PC-3 (cell line): ENCODE measurements at regions not wholly inside any gene's neighbourhood (a gene's known extent, or its start where the extent isn't known, plus 50 kb on each side); places are given as distances from the start of the nearest gene placed in this dataset.

Source experiments
- ATAC-seq: fragments of 200-7000 bp; cut with Tn5 transposase; 2 replicates; pipeline ENCODE4 v1.9.1; 2020; ENCODE audit warnings: mild to moderate bottlenecking, moderate library complexity
- BruUV-seq: library from RNA; stranded (reverse); fragments of 400-500 nt; replicated peaks from 2 replicates; lab custom pipeline; 2021; lab: Mats Ljungman, UMichigan
- CTCF ChIA-PET: fragments of 300-600 bp; sonication (Branson Sonifier 250); formaldehyde crosslinking; loops from one replicate; lab custom pipeline; 2022; ENCODE audit warnings: antibody characterized with exemption; lab: Charles Lee
- POLR2A ChIA-PET: fragments of 300-600 bp; sonication (Branson Sonifier 250); formaldehyde crosslinking; loops from one replicate; lab custom pipeline; 2022; ENCODE audit warnings: antibody characterized with exemption; ENCODE audit not compliant: unreplicated experiment; lab: Charles Lee
- DNase-seq: peaks from one replicate; pipeline ENCODE4 v3.0.0-alpha.2; 2015
- H2AFZ ChIP-seq: fragments of 300-600 bp; sonication (generic); 2 replicates; pipeline ENCODE4 v1.6.0; 2016; ENCODE audit warnings: antibody characterized with exemption, low read length
- H3F3A ChIP-seq: fragments of 300-600 bp; sonication (generic); one replicate; pipeline ENCODE4 v1.6.0; 2017; ENCODE audit warnings: antibody characterized with exemption, low read length, control low read depth, mild to moderate bottlenecking; ENCODE audit not compliant: unreplicated experiment
- H3K27ac ChIP-seq: fragments of 300-600 bp; sonication (generic); 2 replicates; pipeline ENCODE4 v1.5.1; 2016; ENCODE audit warnings: mild to moderate bottlenecking, low read length
- H3K27me3 ChIP-seq: fragments of 300-600 bp; sonication (generic); 2 replicates; pipeline ENCODE4 v1.6.1; 2016; ENCODE audit warnings: low read length, mixed read lengths
- H3K36me3 ChIP-seq: fragments of 300-600 bp; sonication (generic); 2 replicates; pipeline ENCODE4 v1.6.1; 2016; ENCODE audit warnings: low read depth, mixed run types, low read length, mixed read lengths
- H3K4me1 ChIP-seq: fragments of 300-600 bp; sonication (generic); 2 replicates; pipeline ENCODE4 v1.5.1; 2016; ENCODE audit warnings: low read length; ENCODE audit not compliant: insufficient read depth
- H3K4me2 ChIP-seq: fragments of 300-600 bp; sonication (generic); 2 replicates; pipeline ENCODE4 v1.6.0; 2016; ENCODE audit warnings: low read length
- H3K4me3 ChIP-seq: fragments of 300-600 bp; sonication (generic); 2 replicates; pipeline ENCODE4 v1.5.1; 2016; ENCODE audit warnings: mild to moderate bottlenecking, low read length, mixed read lengths
- H3K79me2 ChIP-seq: fragments of 300-600 bp; sonication (generic); 2 replicates; pipeline ENCODE4 v1.6.1; 2017; ENCODE audit warnings: low read length, mixed read lengths
- H3K9ac ChIP-seq: fragments of 300-600 bp; sonication (generic); 2 replicates; pipeline ENCODE4 v1.6.0; 2016; ENCODE audit warnings: mild to moderate bottlenecking, low read length
- H3K9me2 ChIP-seq: fragments of 300-600 bp; sonication (generic); replicated peaks from 2 replicates; pipeline ENCODE4 v1.6.1; 2016; ENCODE audit warnings: mixed run types, low read length, mixed read lengths
- H3K9me3 ChIP-seq: fragments of 300-600 bp; sonication (generic); 2 replicates; pipeline ENCODE4 v1.6.1; 2016; ENCODE audit warnings: low read length, mixed read lengths
- H4K20me1 ChIP-seq: fragments of 300-600 bp; sonication (generic); 2 replicates; pipeline ENCODE4 v1.6.1; 2016; ENCODE audit warnings: low read length, mixed read lengths
- CTCF ChIP-seq: fragments of 300-600 bp; sonication (generic); conservative IDR thresholded peaks from 2 replicates; pipeline ENCODE4 v1.5.1; 2017; ENCODE audit warnings: antibody characterized with exemption, low read depth, mild to moderate bottlenecking, low read length
- EZH2 ChIP-seq: fragments of 300-600 bp; sonication (generic); IDR thresholded peaks from one replicate; pipeline ENCODE4 v1.6.1; 2017; ENCODE audit warnings: antibody characterized with exemption, mild to moderate bottlenecking, low read length; ENCODE audit not compliant: unreplicated experiment
- EZH2phosphoT487 ChIP-seq: fragments of 300-600 bp; sonication (generic); IDR thresholded peaks from 2 replicates; pipeline ENCODE4 v1.6.1; 2018; ENCODE audit warnings: mild to moderate bottlenecking, antibody characterized with exemption, low read length, borderline replicate concordance
- intact Hi-C: fragments of 100-400 bp; cut with micrococcal nuclease; formaldehyde crosslinking; loops from 2 replicates; pipeline ENCODE4 v1.9.0; 2023

- BruUV-seq: no TSS peak
- no peaks in the 10 kb centered on the region for H3K9me2 ChIP-seq
- H4K20me1 ChIP-seq: no peaks in the 10 kb centered on the region
- H3K79me2 ChIP-seq: no peaks in the 10 kb centered on the region
- ChIA-PET POLR2A (no interaction called here), CTCF (no interaction called here)
- no peak for TF ChIP-seq EZH2phosphoT487
- no peak for TF ChIP-seq EZH2
- no peak for TF ChIP-seq CTCF
- no peak overlapping the region for H3K4me3 ChIP-seq
- H3K9me3 ChIP-seq: no peaks in the 10 kb centered on the region
- ATAC-seq (no peak), DNase-seq (no peak)
- no peak overlapping the region for H3K27ac ChIP-seq
- H3K4me2 ChIP-seq: no peak overlapping the region
- intact Hi-C loops: no loop called here
- H3K9ac ChIP-seq: no peak overlapping the region
- H2AFZ ChIP-seq: no peak overlapping the region
- H3K27me3 ChIP-seq: no peaks in the 10 kb centered on the region
- no peaks in the 10 kb centered on the region for H3F3A ChIP-seq
- H3K4me1 ChIP-seq: 0 out of 2 replicates have a peak, but pooled peaks cover under 1% of the 10 kb centered on the region
- no peaks in the 10 kb centered on the region for H3K36me3 ChIP-seq
Measured at GRCh38 chrX:63566856-63567255, 215.7 kb upstream of the SPIN4 start.

- intact Hi-C loops: loop anchor here (5.0 kb wide), 1 partner anchor 126 kb away; no protein-coding TSS in a partner anchor
- no peaks in the 10 kb centered on the region for H4K20me1 ChIP-seq
Measured at GRCh38 chrX:63561425-63561824, 210.3 kb upstream of the SPIN4 start.

More at GRCh38 chrX:63561425-63561824, 210.3 kb upstream of the SPIN4 start:
- Histone ChIP-seq H3K27me3 (no peaks in the 10 kb centered on the region), H3K9ac (peak overlapping the region; percentile 77; the same call in 1 of the 2 replicates), H2AFZ (peak overlapping the region; percentile 93), H3K9me3 (no peaks in the 10 kb centered on the region), H3K4me2 (peak overlapping the region; percentile 91), H3K4me1 (peaks cover 8% of the 10 kb centered on the region; the same call in 1 of the 2 replicates), H3K27ac (no peak overlapping the region), H3K9me2 (no peaks in the 10 kb centered on the region), H3K79me2 (peaks cover 21% of the 10 kb centered on the region), H3K36me3 (no peaks in the 10 kb centered on the region), H3K4me3 (peak overlapping the region; percentile 90), H3F3A (no peaks in the 10 kb centered on the region)
- CTCF ChIA-PET: no interaction called here
- ATAC-seq: peak; percentile 49
- no peak for TF ChIP-seq CTCF
- TF ChIP-seq EZH2phosphoT487: no peak
- TF ChIP-seq EZH2: no peak
- POLR2A ChIA-PET: no interaction called here
- DNase-seq: peak; percentile 7
- no TSS peak for BruUV-seq
